ENCODE measurements at regions not wholly inside any gene's neighbourhood (a gene's known extent, or its start where the extent isn't known, plus 50 kb on each side); places are given as distances from the start of the nearest gene placed in this dataset.

GRCh38 chrX:107521877-107522586 lies 72.6 kb downstream of the FRMPD3 start:
- TF ChIP-seq, protein P1, sequence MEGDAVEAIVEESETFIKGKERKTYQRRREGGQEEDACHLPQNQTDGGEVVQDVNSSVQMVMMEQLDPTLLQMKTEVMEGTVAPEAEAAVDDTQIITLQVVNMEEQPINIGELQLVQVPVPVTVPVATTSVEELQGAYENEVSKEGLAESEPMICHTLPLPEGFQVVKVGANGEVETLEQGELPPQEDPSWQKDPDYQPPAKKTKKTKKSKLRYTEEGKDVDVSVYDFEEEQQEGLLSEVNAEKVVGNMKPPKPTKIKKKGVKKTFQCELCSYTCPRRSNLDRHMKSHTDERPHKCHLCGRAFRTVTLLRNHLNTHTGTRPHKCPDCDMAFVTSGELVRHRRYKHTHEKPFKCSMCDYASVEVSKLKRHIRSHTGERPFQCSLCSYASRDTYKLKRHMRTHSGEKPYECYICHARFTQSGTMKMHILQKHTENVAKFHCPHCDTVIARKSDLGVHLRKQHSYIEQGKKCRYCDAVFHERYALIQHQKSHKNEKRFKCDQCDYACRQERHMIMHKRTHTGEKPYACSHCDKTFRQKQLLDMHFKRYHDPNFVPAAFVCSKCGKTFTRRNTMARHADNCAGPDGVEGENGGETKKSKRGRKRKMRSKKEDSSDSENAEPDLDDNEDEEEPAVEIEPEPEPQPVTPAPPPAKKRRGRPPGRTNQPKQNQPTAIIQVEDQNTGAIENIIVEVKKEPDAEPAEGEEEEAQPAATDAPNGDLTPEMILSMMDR (IDR thresholded peaks at IDR 0.05), result no peak

DNA sequence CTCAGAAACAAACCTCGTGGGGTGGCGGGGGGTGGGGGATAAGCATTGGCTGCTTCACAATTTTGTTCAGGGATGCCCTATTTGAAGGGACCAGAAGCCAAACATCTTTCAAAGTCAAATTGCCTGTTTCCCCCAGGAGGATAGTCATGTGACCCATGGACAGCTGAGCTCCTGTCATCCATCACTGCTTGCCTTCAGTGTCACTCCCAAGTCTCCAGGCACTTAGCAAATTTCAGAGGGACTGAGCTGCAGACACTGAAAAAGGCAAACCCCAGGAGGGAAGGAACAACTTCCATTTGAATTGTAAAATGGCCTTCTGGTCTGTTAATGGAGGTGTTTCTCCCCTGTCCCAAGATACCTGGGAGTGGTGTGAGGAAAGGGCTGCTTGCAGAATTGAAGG lies 73.4 kb downstream of the FRMPD3 start:
- TF ChIP-seq, protein P1 (IDR thresholded peaks at IDR 0.05), result no peak

DNA sequence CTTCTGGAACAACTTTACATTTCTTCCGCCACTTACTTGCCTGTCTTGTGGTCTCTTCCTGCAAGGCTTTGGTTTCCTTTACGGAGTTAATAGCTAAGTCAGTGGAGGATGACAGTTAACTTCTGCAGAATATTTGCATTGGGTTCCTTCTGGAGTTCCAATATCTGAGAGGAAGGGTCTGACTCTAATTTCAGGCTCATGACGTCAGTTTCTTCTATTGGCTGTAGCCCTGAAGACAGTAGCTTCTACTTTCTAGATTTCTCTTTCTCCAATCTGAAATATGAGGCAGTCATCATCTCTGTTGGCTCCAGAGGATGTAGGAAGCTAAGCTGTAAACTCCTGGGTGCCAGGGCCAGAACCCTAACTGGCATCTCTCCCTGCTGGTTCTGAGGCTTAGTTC lies 76.7 kb downstream of the FRMPD3 start:
- TF ChIP-seq, protein P1 (IDR thresholded peaks at IDR 0.05), result no peak

DNA sequence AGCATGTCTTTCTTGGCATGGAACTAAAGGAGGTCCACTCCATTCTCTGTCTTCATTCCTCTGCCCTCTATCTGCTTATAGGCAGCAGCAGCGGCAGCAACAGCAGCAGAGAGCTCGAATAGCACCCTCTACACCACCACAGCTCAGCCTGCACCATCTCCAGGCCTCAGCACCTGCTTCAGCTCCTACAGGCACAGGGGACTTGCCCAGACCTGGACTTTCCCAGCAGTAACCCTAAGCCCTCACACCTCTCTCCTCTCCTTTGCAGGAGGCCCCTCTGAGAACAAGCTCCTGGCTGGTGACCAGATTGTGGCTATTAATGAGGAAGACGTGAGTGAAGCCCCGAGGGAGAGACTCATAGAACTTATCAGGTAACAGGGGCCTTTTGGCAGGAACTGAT lies 80.7 kb downstream of the FRMPD3 start:
- TF ChIP-seq, protein P1 (IDR thresholded peaks at IDR 0.05), result no peak

DNA sequence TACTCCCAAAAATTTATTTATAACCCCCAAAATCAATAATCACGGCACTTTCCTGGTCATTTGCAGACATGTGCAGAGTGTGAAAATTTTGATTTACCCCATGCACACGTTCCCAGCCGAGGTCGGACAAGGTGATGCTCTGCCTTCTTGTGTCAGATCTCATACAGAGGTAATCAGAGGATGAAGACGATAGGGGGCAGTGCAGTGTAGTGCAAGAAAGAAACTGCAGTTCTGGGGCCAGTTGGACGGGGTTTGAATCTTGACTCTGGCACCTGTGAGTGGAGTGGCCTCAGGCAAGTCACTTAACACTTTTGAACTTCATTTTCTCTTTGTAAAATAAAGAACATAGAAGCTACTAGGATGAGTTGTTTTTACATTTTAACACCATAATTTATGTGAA lies 88.4 kb downstream of the FRMPD3 start:
- TF ChIP-seq, protein P1 (IDR thresholded peaks at IDR 0.05), result no peak; the same call in 1 of the 2 replicates

GRCh38 chrX:107541244-107541643 lies 87.1 kb upstream of the PRPS1 start:
- TF ChIP-seq, protein P1 (IDR thresholded peaks at IDR 0.05), result no peak

- TF ChIP-seq, protein P1 (IDR thresholded peaks at IDR 0.05), result no peak
Observed at GRCh38 chrX:107542040-107542439, 86.3 kb upstream of the PRPS1 start.

- TF ChIP-seq, protein P1 (IDR thresholded peaks at IDR 0.05), result peak; percentile 35
Observed at GRCh38 chrX:107542500-107542899, 85.8 kb upstream of the PRPS1 start.

All from LNCAP (cell line).